Cardiac muscle cell (in vitro differentiated cells and primary cell): ENCODE measurements at regions not wholly inside any gene's neighbourhood (a gene's known extent, or its start where the extent isn't known, plus 50 kb on each side); places are given as distances from the start of the nearest gene placed in this dataset.

Source experiments
- DNase-seq, 2 donors: peaks; one replicate each; pipeline versions ENCODE4 v3.0.0 to v3.0.0-alpha.2; 2010 to 2017; ENCODE audit warnings: low read depth in 1 of 2, low spot score in 1 of 2
- H3K27ac ChIP-seq: fragments of 200-600 bp; sonication (generic); 2 replicates; pipeline ENCODE4 v1.5.1; 2016
- H3K27me3 ChIP-seq: fragments of 200-600 bp; sonication (generic); 2 replicates; pipeline ENCODE4 v1.6.0; 2016; ENCODE audit warnings: control low read depth
- H3K36me3 ChIP-seq: fragments of 200-600 bp; sonication (generic); 2 replicates; pipeline ENCODE4 v1.5.1; 2016; ENCODE audit warnings: control low read depth
- H3K4me1 ChIP-seq: fragments of 200-600 bp; sonication (generic); 2 replicates; pipeline ENCODE4 v1.8.1; 2017; ENCODE audit warnings: low read depth, mild to moderate bottlenecking, mixed run types
- H3K4me3 ChIP-seq: fragments of 200-600 bp; sonication (generic); 2 replicates; pipeline ENCODE4 v1.5.1; 2016; ENCODE audit warnings: mild to moderate bottlenecking
- H3K9me3 ChIP-seq: fragments of 200-600 bp; sonication (generic); 2 replicates; pipeline ENCODE4 v1.5.1; 2017; ENCODE audit warnings: low read depth, mild to moderate bottlenecking, control low read depth
- CTCF ChIP-seq: IDR thresholded peaks from 2 replicates; pipeline ENCODE4 v1.5.1; 2012; ENCODE audit warnings: low read depth, mild to moderate bottlenecking, low read length

GRCh38 chr15:39198044-39199000, 382.6 kb upstream of the THBS1 start:
- Histone ChIP-seq H3K4me3 (no peak overlapping the region), H3K27me3 (no peaks in the 10 kb centered on the region), H3K4me1 (peaks cover 25% of the 10 kb centered on the region), H3K9me3 (no peaks in the 10 kb centered on the region), H3K36me3 (no peaks in the 10 kb centered on the region), H3K27ac (peak overlapping the region; percentile 89)
- TF ChIP-seq CTCF = no peak
- DNase-seq = no peak

- Histone ChIP-seq H3K4me3 (no peak overlapping the region), H3K4me1 (peaks cover 25% of the 10 kb centered on the region), H3K36me3 (no peaks in the 10 kb centered on the region), H3K27me3 (no peaks in the 10 kb centered on the region), H3K27ac (peak overlapping the region; percentile 89), H3K9me3 (no peaks in the 10 kb centered on the region)
- peak in 1 of 2 donors; percentile 94 for DNase-seq
- TF ChIP-seq CTCF = no peak
These were observed 381.8 kb upstream of the THBS1 start for GRCh38 chr15:39199076-39199475.

- no peak for TF ChIP-seq CTCF
- no peaks in the 10 kb centered on the region for H3K9me3 ChIP-seq
- no peak for DNase-seq
- peaks cover 25% of the 10 kb centered on the region for H3K4me1 ChIP-seq
- H3K36me3 ChIP-seq = no peaks in the 10 kb centered on the region
- no peaks in the 10 kb centered on the region for H3K27me3 ChIP-seq
- H3K4me3 ChIP-seq = no peak overlapping the region
- H3K27ac ChIP-seq = no peak overlapping the region
These were observed 380.3 kb upstream of the THBS1 start for GRCh38 chr15:39200586-39200985.

GRCh38 chr15:39202641-39203040, 378.2 kb upstream of the THBS1 start:
- H3K9me3 ChIP-seq = no peaks in the 10 kb centered on the region
- no peaks in the 10 kb centered on the region for H3K36me3 ChIP-seq
- no peak overlapping the region for H3K4me3 ChIP-seq
- peak in 1 of 2 donors; percentile 10 for DNase-seq
- no peak for TF ChIP-seq CTCF
- no peaks in the 10 kb centered on the region for H3K27me3 ChIP-seq
- H3K4me1 ChIP-seq = peaks cover 25% of the 10 kb centered on the region
- no peak overlapping the region for H3K27ac ChIP-seq

- DNase-seq = peak in 1 of 2 donors; percentile 45
- no peak for TF ChIP-seq CTCF
These were observed 376.8 kb upstream of the THBS1 start for GRCh38 chr15:39204031-39204430.

More at GRCh38 chr15:39204031-39204430, 376.8 kb upstream of the THBS1 start:
- no peak overlapping the region for H3K4me3 ChIP-seq
- no peaks in the 10 kb centered on the region for H3K36me3 ChIP-seq
- H3K27me3 ChIP-seq = no peaks in the 10 kb centered on the region
- H3K27ac ChIP-seq = no peak overlapping the region
- H3K4me1 ChIP-seq = peaks cover 13% of the 10 kb centered on the region
- no peaks in the 10 kb centered on the region for H3K9me3 ChIP-seq
